ENCODE measurements at regions not wholly inside any gene's neighbourhood (a gene's known extent, or its start where the extent isn't known, plus 50 kb on each side); places are given as distances from the start of the nearest gene placed in this dataset.

- DNase-seq (ENCODE audit: low read depth in 2 of 2): no peak
Observed at GRCh38 chr1:184218458-184219075, 167.0 kb downstream of the TSEN15 start.

GRCh38 chr1:184219414-184219813, 167.4 kb upstream of the C1orf21 start:
- no peak for DNase-seq (ENCODE audit: low read depth in 2 of 2)

GRCh38 chr1:184219883-184220282, 166.9 kb upstream of the C1orf21 start:
- DNase-seq (ENCODE audit: low read depth in 2 of 2): no peak

GRCh38 chr1:184221087-184221486, 165.7 kb upstream of the C1orf21 start:
- DNase-seq (ENCODE audit: low read depth in 2 of 2): no peak

GRCh38 chr1:184222652-184223052, 164.2 kb upstream of the C1orf21 start:
- peak in 1 of 2 donors; percentile 22 for DNase-seq (ENCODE audit: low read depth in 2 of 2)

- no peak for DNase-seq (ENCODE audit: low read depth in 2 of 2)
Observed at GRCh38 chr1:184223216-184223615, 163.6 kb upstream of the C1orf21 start.

GRCh38 chr1:184225283-184226099, 161.3 kb upstream of the C1orf21 start:
- DNase-seq (ENCODE audit: low read depth in 2 of 2): no peak

- no peak for DNase-seq (ENCODE audit: low read depth in 2 of 2)
Observed at GRCh38 chr1:184226100-184226487, 160.7 kb upstream of the C1orf21 start.

- DNase-seq (ENCODE audit: low read depth in 2 of 2): no peak
Observed at GRCh38 chr1:184228558-184228957, 158.3 kb upstream of the C1orf21 start.

- DNase-seq (ENCODE audit: low read depth in 2 of 2): no peak
Observed at GRCh38 chr1:184237588-184237987, 149.2 kb upstream of the C1orf21 start.

GRCh38 chr1:184241446-184241845, 145.4 kb upstream of the C1orf21 start:
- no peak for DNase-seq (ENCODE audit: low read depth in 2 of 2)

GRCh38 chr1:184242507-184242943, 144.3 kb upstream of the C1orf21 start:
- DNase-seq (ENCODE audit: low read depth in 2 of 2): no peak

- no peak for DNase-seq (ENCODE audit: low read depth in 2 of 2)
Observed at GRCh38 chr1:184244962-184245361, 141.9 kb upstream of the C1orf21 start.

GRCh38 chr1:184247671-184248070, 139.2 kb upstream of the C1orf21 start:
- no peak for DNase-seq (ENCODE audit: low read depth in 2 of 2)

- DNase-seq (ENCODE audit: low read depth in 2 of 2): no peak
Observed at GRCh38 chr1:184253921-184254320, 132.9 kb upstream of the C1orf21 start.

- no peak for DNase-seq (ENCODE audit: low read depth in 2 of 2)
Observed at GRCh38 chr1:184254849-184255248, 132.0 kb upstream of the C1orf21 start.

- no peak for DNase-seq (ENCODE audit: low read depth in 2 of 2)
Observed at GRCh38 chr1:184255560-184255959, 131.3 kb upstream of the C1orf21 start.

- DNase-seq (ENCODE audit: low read depth in 2 of 2): no peak
Observed at GRCh38 chr1:184257873-184258272, 129.0 kb upstream of the C1orf21 start.

GRCh38 chr1:184258525-184258924, 128.3 kb upstream of the C1orf21 start:
- DNase-seq (ENCODE audit: low read depth in 2 of 2): no peak

GRCh38 chr1:184260382-184260781, 126.4 kb upstream of the C1orf21 start:
- DNase-seq (ENCODE audit: low read depth in 2 of 2): no peak

- no peak for DNase-seq (ENCODE audit: low read depth in 2 of 2)
Observed at GRCh38 chr1:184262109-184262508, 124.7 kb upstream of the C1orf21 start.

GRCh38 chr1:184267747-184268146, 119.1 kb upstream of the C1orf21 start:
- DNase-seq (ENCODE audit: low read depth in 2 of 2): no peak

- DNase-seq (ENCODE audit: low read depth in 2 of 2): no peak
Observed at GRCh38 chr1:184270556-184270955, 116.3 kb upstream of the C1orf21 start.
